Peyer's patch (tissue), 4 donors: ENCODE measurements at regions not wholly inside any gene's neighbourhood (a gene's known extent, or its start where the extent isn't known, plus 50 kb on each side); places are given as distances from the start of the nearest gene placed in this dataset.

Source experiments
- DNase-seq, 3 donors: peaks; one replicate each; pipeline ENCODE4 v3.0.0-alpha.2; 2017 to 2019
- H3K27ac ChIP-seq, 4 donors: fragments of 200-600 bp; sonication (generic); one replicate each; pipeline ENCODE4 v1.5.1; 2016 to 2019
- H3K27me3 ChIP-seq, 2 donors: fragments of 200-600 bp; sonication (generic); one replicate each; pipeline ENCODE4 v1.5.1; 2019
- H3K36me3 ChIP-seq, 3 donors: fragments of 200-600 bp; sonication (generic); one replicate each; pipeline ENCODE4 v1.5.1; 2016 to 2019
- H3K4me1 ChIP-seq, 4 donors: fragments of 200-600 bp; sonication (generic); one replicate each; pipeline ENCODE4 v1.5.1; 2016 to 2019
- H3K4me3 ChIP-seq, 4 donors: fragments of 200-600 bp; sonication (generic); 1 replicate in 3 of 4; 2 replicates in 1 of 4; pipeline ENCODE4 v1.5.1; 2016 to 2019; ENCODE audit warnings: mild to moderate bottlenecking in 1 of 4
- H3K9me3 ChIP-seq, 4 donors: fragments of 200-600 bp; sonication (generic); one replicate each; pipeline ENCODE4 v1.5.1; 2016 to 2019; ENCODE audit warnings: mild to moderate bottlenecking in 1 of 4
- CTCF ChIP-seq, 6 experiments: fragments of 450-650 bp in 4 of 6; fragments of 200-600 bp in 2 of 6; sonication (generic) in 1 of 6; IDR thresholded peaks; one replicate each; pipeline ENCODE4 v1.5.1; 2017 to 2019; ENCODE audit warnings: antibody characterized with exemption in 6 of 6, mild to moderate bottlenecking in 3 of 6, moderate library complexity in 1 of 6
- POLR2A ChIP-seq, 2 donors: fragments of 450-650 bp; IDR thresholded peaks; one replicate each; pipeline ENCODE4 v1.5.1; 2017; ENCODE audit warnings: antibody characterized with exemption in 2 of 2, mild to moderate bottlenecking in 2 of 2, moderate library complexity in 2 of 2
- small RNA-seq, 2 donors: library from RNA; depleted of rRNA; stranded (forward); fragments of <200 nt; gene quantifications; one replicate each; pipeline ENCODE3, GENCODE V24; 2016

DNA sequence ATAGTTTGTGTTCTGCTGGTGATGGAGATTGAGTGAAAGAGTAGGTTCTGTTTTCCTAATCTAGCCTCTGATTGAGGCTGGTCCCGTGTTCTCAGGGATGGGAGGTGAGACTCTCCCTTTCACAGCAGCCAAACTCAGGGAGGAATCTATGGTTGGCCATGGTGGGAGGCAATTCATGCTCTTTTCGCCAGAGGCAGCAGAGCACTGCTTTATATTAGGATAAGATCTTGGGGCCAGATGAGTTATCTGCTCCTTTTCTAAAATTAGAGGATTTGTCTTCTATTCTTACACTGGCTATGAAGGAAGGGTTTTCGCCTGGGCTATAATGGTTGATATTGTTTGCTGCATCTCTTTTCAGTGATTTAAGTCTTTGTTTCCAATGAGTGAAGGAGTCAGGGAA, 63.9 kb upstream of the NLGN4X start:
- TF ChIP-seq POLR2A (IDR thresholded peaks at IDR 0.05) (no peak), CTCF (IDR thresholded peaks at IDR 0.05) (no peak)
- Histone ChIP-seq H3K9me3 (no peaks in the 10 kb centered on the region), H3K4me1 (no peaks in the 10 kb centered on the region), H3K27me3 (no peaks in the 10 kb centered on the region), H3K36me3 (no peaks in the 10 kb centered on the region), H3K4me3 (no peak overlapping the region), H3K27ac (no peak overlapping the region)
- no peak for DNase-seq

GRCh38 chrX:6291444-6291843, 62.8 kb upstream of the NLGN4X start:
- no peak for DNase-seq
- Histone ChIP-seq H3K4me3 (no peak overlapping the region), H3K36me3 (no peaks in the 10 kb centered on the region), H3K9me3 (no peaks in the 10 kb centered on the region), H3K27me3 (no peaks in the 10 kb centered on the region), H3K4me1 (no peaks in the 10 kb centered on the region), H3K27ac (no peak overlapping the region)
- TF ChIP-seq POLR2A (IDR thresholded peaks at IDR 0.05) (no peak), CTCF (IDR thresholded peaks at IDR 0.05) (no peak)

GRCh38 chrX:6283826-6284225, 55.2 kb upstream of the NLGN4X start:
- Histone ChIP-seq H3K4me3 (no peak overlapping the region), H3K9me3 (no peaks in the 10 kb centered on the region), H3K27me3 (no peaks in the 10 kb centered on the region), H3K27ac (no peak overlapping the region), H3K4me1 (no peaks in the 10 kb centered on the region), H3K36me3 (no peaks in the 10 kb centered on the region)
- DNase-seq, result no peak
- TF ChIP-seq POLR2A (IDR thresholded peaks at IDR 0.05), result no peak
- no peak for TF ChIP-seq CTCF (IDR thresholded peaks at IDR 0.05)

DNA sequence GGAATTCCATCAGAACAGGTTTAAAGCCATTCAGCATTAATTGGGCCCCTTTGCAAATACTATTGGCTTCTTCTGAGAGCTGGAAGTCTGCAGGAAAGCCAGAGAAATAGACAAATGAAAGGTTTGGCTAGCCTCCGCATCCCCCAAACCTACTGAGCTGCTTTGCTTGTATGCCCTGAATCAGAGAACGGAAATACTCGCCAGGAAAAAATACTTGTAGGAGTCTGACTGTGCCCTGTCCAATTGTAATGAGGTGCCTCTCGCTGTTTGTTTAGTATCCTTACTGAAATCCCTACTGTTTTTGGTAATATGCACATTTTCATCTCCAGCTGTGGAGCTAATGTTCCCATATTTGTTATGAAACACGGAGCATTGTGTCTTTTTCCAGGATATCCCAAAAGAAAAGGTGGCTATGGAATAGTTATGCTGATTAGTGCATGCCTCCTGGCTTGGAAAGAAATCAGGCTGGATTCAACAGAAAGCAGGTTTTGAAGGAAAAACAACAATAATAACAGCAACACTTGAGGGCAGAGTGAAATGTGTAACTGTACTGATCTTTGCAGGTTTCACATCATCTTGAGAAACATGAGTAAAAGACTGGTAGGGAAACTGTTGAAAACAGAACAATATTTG, 50.7 kb upstream of the NLGN4X start:
- no peak for DNase-seq
- Histone ChIP-seq H3K36me3 (no peaks in the 10 kb centered on the region), H3K9me3 (no peaks in the 10 kb centered on the region), H3K27ac (no peak overlapping the region), H3K27me3 (no peaks in the 10 kb centered on the region), H3K4me1 (no peaks in the 10 kb centered on the region), H3K4me3 (no peak overlapping the region)
- no peak for TF ChIP-seq POLR2A (IDR thresholded peaks at IDR 0.05)
- no peak for TF ChIP-seq CTCF (IDR thresholded peaks at IDR 0.05)

Small RNA genes in the stretch of these regions (small RNA-seq; reads per million reads assigned to genes)
- 0 reads per million in 2 donors for gene MIR4770
